Mesenchymal stem cell (in vitro differentiated cells and primary cell): ENCODE measurements at regions not wholly inside any gene's neighbourhood (a gene's known extent, or its start where the extent isn't known, plus 50 kb on each side); places are given as distances from the start of the nearest gene placed in this dataset.
A peak's percentile ranks its signal among the peaks of the same experiment; 100 is the strongest.

Source experiments
- DNase-seq: peaks from one replicate; pipeline ENCODE4 v3.0.0-alpha.2; 2013
- H2AFZ ChIP-seq: one replicate; pipeline ENCODE4 v1.6.1; 2013; ENCODE audit warnings: low read depth, mild to moderate bottlenecking, control low read depth, inconsistent platforms, low read length, moderate library complexity
- H2AK5ac ChIP-seq: 2 replicates; pipeline ENCODE4 v1.6.1; 2013; ENCODE audit warnings: low read length, moderate library complexity, mild to moderate bottlenecking, inconsistent platforms; ENCODE audit not compliant: severe bottlenecking
- H2BK120ac ChIP-seq: one replicate; pipeline ENCODE4 v1.6.1; 2013; ENCODE audit warnings: low read depth, mild to moderate bottlenecking, inconsistent platforms, low read length, moderate library complexity
- H2BK12ac ChIP-seq, 2 experiments: one replicate each; pipeline ENCODE4 v1.6.1; 2013; ENCODE audit warnings: inconsistent platforms in 2 of 2, low read length in 2 of 2, mild to moderate bottlenecking in 2 of 2, moderate library complexity in 2 of 2, control low read depth in 1 of 2
- H2BK15ac ChIP-seq: one replicate; pipeline ENCODE4 v1.6.1; 2013; ENCODE audit warnings: mild to moderate bottlenecking, low read depth, inconsistent platforms; ENCODE audit not compliant: poor library complexity, severe bottlenecking
- H2BK5ac ChIP-seq: 2 replicates; pipeline ENCODE4 v1.6.1; 2013; ENCODE audit warnings: low read depth, mild to moderate bottlenecking, low read length, control low read depth, inconsistent platforms; ENCODE audit not compliant: poor library complexity, severe bottlenecking
- H3K14ac ChIP-seq, 2 experiments: one replicate each; pipeline ENCODE4 v1.6.1; 2013; ENCODE audit warnings: inconsistent platforms in 2 of 2, low read length in 2 of 2, control low read depth in 1 of 2, mild to moderate bottlenecking in 1 of 2, moderate library complexity in 1 of 2
- H3K18ac ChIP-seq, 2 experiments: one replicate each; pipeline ENCODE4 v1.6.1; 2013; ENCODE audit warnings: inconsistent platforms in 2 of 2, low read length in 2 of 2, control low read depth in 1 of 2, low read depth in 1 of 2, mild to moderate bottlenecking in 1 of 2
- H3K23ac ChIP-seq, 2 experiments: one replicate each; pipeline ENCODE4 v1.6.1; 2013; ENCODE audit warnings: inconsistent platforms in 2 of 2, low read length in 2 of 2, mild to moderate bottlenecking in 2 of 2, moderate library complexity in 2 of 2, control low read depth in 1 of 2
- H3K27ac ChIP-seq: 2 replicates; pipeline ENCODE4 v1.5.1; 2013; ENCODE audit warnings: mild to moderate bottlenecking, moderate library complexity, low read length, control low read depth, inconsistent platforms; ENCODE audit not compliant: poor library complexity, severe bottlenecking
- H3K27me3 ChIP-seq, 2 experiments: 2 replicates each; pipeline versions ENCODE4 v1.6.1 to v1.7.0; 2013; ENCODE audit warnings: low read length in 2 of 2, mild to moderate bottlenecking in 2 of 2, moderate library complexity in 2 of 2, control low read depth in 1 of 2, inconsistent platforms in 1 of 2; ENCODE audit not compliant: control insufficient read depth in 1 of 2, insufficient read depth in 1 of 2
- H3K36me3 ChIP-seq, 2 experiments: 2 replicates each; pipeline versions ENCODE4 v1.6.1 to v1.7.0; 2013; ENCODE audit warnings: low read length in 2 of 2, control low read depth in 1 of 2, inconsistent platforms in 1 of 2, low read depth in 1 of 2, mild to moderate bottlenecking in 1 of 2; ENCODE audit not compliant: insufficient read depth in 2 of 2, control insufficient read depth in 1 of 2
- H3K4ac ChIP-seq, 2 experiments: one replicate each; pipeline ENCODE4 v1.6.1; 2013; ENCODE audit warnings: inconsistent platforms in 2 of 2, low read length in 2 of 2, mild to moderate bottlenecking in 2 of 2, moderate library complexity in 2 of 2, control low read depth in 1 of 2, low read depth in 1 of 2
- H3K4me1 ChIP-seq: 2 replicates; pipeline ENCODE4 v1.6.1; 2013; ENCODE audit warnings: low read depth, low read length, control low read depth; ENCODE audit not compliant: control insufficient read depth, insufficient read depth
- H3K4me2 ChIP-seq: 2 replicates; pipeline ENCODE4 v1.6.1; 2013; ENCODE audit warnings: low read length, mild to moderate bottlenecking, inconsistent platforms; ENCODE audit not compliant: poor library complexity, severe bottlenecking
- H3K4me3 ChIP-seq, 2 experiments: 2 replicates each; pipeline versions ENCODE4 v1.5.1 to v1.7.0; 2013; ENCODE audit warnings: low read length in 2 of 2, mild to moderate bottlenecking in 2 of 2, control low read depth in 1 of 2, low read depth in 1 of 2; ENCODE audit not compliant: insufficient read depth in 1 of 2
- H3K79me1 ChIP-seq: replicated peaks from 2 replicates; pipeline ENCODE4 v1.6.1; 2013; ENCODE audit warnings: mild to moderate bottlenecking, control low read depth, low read length, inconsistent platforms; ENCODE audit not compliant: poor library complexity, severe bottlenecking
- H3K9ac ChIP-seq: 2 replicates; pipeline ENCODE4 v1.7.0; 2013; ENCODE audit warnings: mild to moderate bottlenecking, low read length, moderate library complexity
- H3K9me3 ChIP-seq: 2 replicates; pipeline ENCODE4 v1.7.0; 2013; ENCODE audit warnings: mild to moderate bottlenecking, low read length; ENCODE audit not compliant: control insufficient read depth
- H4K8ac ChIP-seq: one replicate; pipeline ENCODE4 v1.6.1; 2013; ENCODE audit warnings: inconsistent platforms, mild to moderate bottlenecking, low read length, moderate library complexity
- H4K91ac ChIP-seq: one replicate; pipeline ENCODE4 v1.6.1; 2013; ENCODE audit warnings: mild to moderate bottlenecking, low read length, inconsistent platforms
- WGBS: methylation state at CpG from one replicate; pipeline ENCODE4 v1.1.7; 2013; ENCODE audit warnings: mixed read lengths; 5-methylcytosine and 5-hydroxymethylcytosine counted together

GRCh38 chr2:43030551-43031307 lies 195.7 kb downstream of the ZFP36L2 start:
- H2BK5ac ChIP-seq, result no peak overlapping the region
- peak overlapping the region in 1 of 2 experiments; percentile 12 for H2BK12ac ChIP-seq
- DNase-seq, result no peak
- H3K36me3 ChIP-seq, result no peaks in the 10 kb centered on the region
- no peak overlapping the region for H3K4ac ChIP-seq
- no peak overlapping the region for H3K27ac ChIP-seq
- H4K91ac ChIP-seq, result peak overlapping the region; percentile 48
- peak overlapping the region; percentile 2 for H2AK5ac ChIP-seq
- H3K4me3 ChIP-seq, result no peak overlapping the region
- no peak overlapping the region for H3K4me2 ChIP-seq
- H3K18ac ChIP-seq, result peak overlapping the region in 1 of 2 experiments; percentile 37
- no peak overlapping the region for H2AFZ ChIP-seq
- H3K23ac ChIP-seq, result no peak overlapping the region
- H3K27me3 ChIP-seq, result no peaks in the 10 kb centered on the region
- H3K9me3 ChIP-seq, result no peaks in the 10 kb centered on the region
- no peak overlapping the region for H2BK120ac ChIP-seq
- no peak overlapping the region for H3K14ac ChIP-seq
- no peaks in the 10 kb centered on the region for H3K79me1 ChIP-seq
- H3K4me1 ChIP-seq, result no peaks in the 10 kb centered on the region
- H3K9ac ChIP-seq, result no peak overlapping the region
- H2BK15ac ChIP-seq, result peak overlapping the region; percentile 29
- no peak overlapping the region for H4K8ac ChIP-seq
- 92% methylated on average over 10 of the region's 10 CpGs for WGBS

- H4K8ac ChIP-seq, result peak overlapping the region; percentile 5
- peak overlapping the region in 1 of 2 experiments; percentile 67 for H3K23ac ChIP-seq
- no peak overlapping the region for H3K4me2 ChIP-seq
- H3K36me3 ChIP-seq, result no peaks in the 10 kb centered on the region
- peak overlapping the region in 1 of 2 experiments; percentile 76 for H3K18ac ChIP-seq
- H2BK5ac ChIP-seq, result no peak overlapping the region
- H3K27me3 ChIP-seq, result no peaks in the 10 kb centered on the region
- no peak overlapping the region for H2BK120ac ChIP-seq
- peak overlapping the region; percentile 33 to 44 for H2BK12ac ChIP-seq
- peak overlapping the region in 1 of 2 experiments; percentile 34 for H3K4ac ChIP-seq
- H3K4me3 ChIP-seq, result no peak overlapping the region
- peak overlapping the region; percentile 82 for H2BK15ac ChIP-seq
- peaks cover 9% of the 10 kb centered on the region for H3K4me1 ChIP-seq
- DNase-seq, result no peak
- H3K79me1 ChIP-seq, result no peaks in the 10 kb centered on the region
- 80% methylated on average over 2 of the region's 3 CpGs for WGBS
- H2AFZ ChIP-seq, result no peak overlapping the region
- H3K14ac ChIP-seq, result peak overlapping the region in 1 of 2 experiments; percentile 53
- no peak overlapping the region for H2AK5ac ChIP-seq
- no peaks in the 10 kb centered on the region for H3K9me3 ChIP-seq
- no peak overlapping the region for H3K9ac ChIP-seq
- H3K27ac ChIP-seq, result no peak overlapping the region
- H4K91ac ChIP-seq, result no peak overlapping the region
These were observed 197.2 kb downstream of the ZFP36L2 start for GRCh38 chr2:43029186-43029585.

- H2BK120ac ChIP-seq, result no peak overlapping the region
- H3K36me3 ChIP-seq, result no peaks in the 10 kb centered on the region
- H3K4me2 ChIP-seq, result no peak overlapping the region
- H3K23ac ChIP-seq, result peak overlapping the region in 1 of 2 experiments; percentile 17
- no peak overlapping the region for H3K27ac ChIP-seq
- H2AK5ac ChIP-seq, result no peak overlapping the region
- H2AFZ ChIP-seq, result no peak overlapping the region
- no peaks in the 10 kb centered on the region for H3K27me3 ChIP-seq
- peaks cover 9% of the 10 kb centered on the region for H3K4me1 ChIP-seq
- no peak overlapping the region for H3K9ac ChIP-seq
- no peak overlapping the region for H4K91ac ChIP-seq
- H3K18ac ChIP-seq, result no peak overlapping the region
- no peak overlapping the region for H3K4me3 ChIP-seq
- no peak overlapping the region for H4K8ac ChIP-seq
- no peaks in the 10 kb centered on the region for H3K9me3 ChIP-seq
- no peak overlapping the region for H2BK5ac ChIP-seq
- peak overlapping the region in 1 of 2 experiments; percentile 63 for H3K14ac ChIP-seq
- no peaks in the 10 kb centered on the region for H3K79me1 ChIP-seq
- H3K4ac ChIP-seq, result peak overlapping the region in 1 of 2 experiments; percentile 27
- peak overlapping the region in 1 of 2 experiments; percentile 51 for H2BK12ac ChIP-seq
- WGBS, result 61% methylated on average over 5 of the region's 6 CpGs
- H2BK15ac ChIP-seq, result no peak overlapping the region
- DNase-seq, result no peak
These were observed 198.2 kb downstream of the ZFP36L2 start for GRCh38 chr2:43028188-43028587.

GRCh38 chr2:43027097-43027873 lies 199.1 kb downstream of the ZFP36L2 start:
- H4K8ac ChIP-seq, result no peak overlapping the region
- no peak overlapping the region for H4K91ac ChIP-seq
- H2AFZ ChIP-seq, result no peak overlapping the region
- no peak overlapping the region for H3K4me3 ChIP-seq
- H3K4ac ChIP-seq, result peak overlapping the region in 1 of 2 experiments; percentile 1
- H3K27me3 ChIP-seq, result no peaks in the 10 kb centered on the region
- H2BK120ac ChIP-seq, result no peak overlapping the region
- WGBS, result 88% methylated on average over 21 of the region's 21 CpGs
- no peaks in the 10 kb centered on the region for H3K79me1 ChIP-seq
- H3K4me2 ChIP-seq, result no peak overlapping the region
- H2AK5ac ChIP-seq, result no peak overlapping the region
- H2BK5ac ChIP-seq, result no peak overlapping the region
- no peak overlapping the region for H3K27ac ChIP-seq
- DNase-seq, result no peak
- H3K4me1 ChIP-seq, result peaks cover 9% of the 10 kb centered on the region
- peak overlapping the region in 1 of 2 experiments; percentile 68 for H3K14ac ChIP-seq
- H2BK12ac ChIP-seq, result peak overlapping the region in 1 of 2 experiments; percentile 93
- H3K36me3 ChIP-seq, result no peaks in the 10 kb centered on the region
- no peak overlapping the region for H3K23ac ChIP-seq
- H3K18ac ChIP-seq, result peak overlapping the region; percentile 4 to 62
- H2BK15ac ChIP-seq, result no peak overlapping the region
- no peak overlapping the region for H3K9ac ChIP-seq
- no peaks in the 10 kb centered on the region for H3K9me3 ChIP-seq
